AG10803 (cell line): ENCODE measurements at regions not wholly inside any gene's neighbourhood (a gene's known extent, or its start where the extent isn't known, plus 50 kb on each side); places are given as distances from the start of the nearest gene placed in this dataset.

ENCODE experiments used
- DNase-seq: peaks from one replicate; pipeline ENCODE4 v3.0.0; 2010; ENCODE audit warnings: low read depth
- H3K4me3 ChIP-seq: 2 replicates; pipeline ENCODE4 v1.5.1; 2011; ENCODE audit warnings: mild to moderate bottlenecking, low read length, control low read depth
- CTCF ChIP-seq: conservative IDR thresholded peaks from 2 replicates; pipeline ENCODE4 v1.5.1; 2011; ENCODE audit warnings: mild to moderate bottlenecking, low read length, control low read depth, inconsistent platforms

GRCh38 chr1:218742467-218743262, 397.5 kb downstream of the TGFB2 start:
- H3K4me3 ChIP-seq: no peak overlapping the region
- no peak for TF ChIP-seq CTCF
- no peak for DNase-seq

GRCh38 chr1:218743861-218744505, 398.8 kb downstream of the TGFB2 start:
- H3K4me3 ChIP-seq: no peak overlapping the region
- DNase-seq: no peak
- no peak for TF ChIP-seq CTCF

DNA sequence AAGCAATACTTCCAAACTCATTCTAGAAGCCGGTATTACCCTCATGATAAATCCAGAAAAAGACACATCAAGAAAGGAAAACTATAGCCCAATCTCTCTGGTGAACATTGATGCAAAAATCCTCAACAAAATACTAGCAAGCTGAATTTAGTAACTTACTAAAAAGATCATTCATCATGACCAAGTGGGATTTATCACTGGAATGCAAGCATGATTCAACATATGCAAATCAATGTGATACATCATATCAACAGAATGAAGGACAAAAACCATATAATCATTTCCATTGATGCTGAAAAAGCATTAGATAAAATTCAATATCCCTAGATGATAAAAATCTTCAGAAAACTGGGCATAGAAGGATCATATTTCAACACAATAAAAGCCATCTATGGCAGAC, 402.9 kb downstream of the TGFB2 start:
- TF ChIP-seq CTCF: no peak
- peak; percentile 24 for DNase-seq
- no peak overlapping the region for H3K4me3 ChIP-seq

GRCh38 chr1:218750216-218750970, 405.3 kb downstream of the TGFB2 start:
- TF ChIP-seq CTCF: no peak
- H3K4me3 ChIP-seq: no peak overlapping the region
- no peak for DNase-seq

DNA sequence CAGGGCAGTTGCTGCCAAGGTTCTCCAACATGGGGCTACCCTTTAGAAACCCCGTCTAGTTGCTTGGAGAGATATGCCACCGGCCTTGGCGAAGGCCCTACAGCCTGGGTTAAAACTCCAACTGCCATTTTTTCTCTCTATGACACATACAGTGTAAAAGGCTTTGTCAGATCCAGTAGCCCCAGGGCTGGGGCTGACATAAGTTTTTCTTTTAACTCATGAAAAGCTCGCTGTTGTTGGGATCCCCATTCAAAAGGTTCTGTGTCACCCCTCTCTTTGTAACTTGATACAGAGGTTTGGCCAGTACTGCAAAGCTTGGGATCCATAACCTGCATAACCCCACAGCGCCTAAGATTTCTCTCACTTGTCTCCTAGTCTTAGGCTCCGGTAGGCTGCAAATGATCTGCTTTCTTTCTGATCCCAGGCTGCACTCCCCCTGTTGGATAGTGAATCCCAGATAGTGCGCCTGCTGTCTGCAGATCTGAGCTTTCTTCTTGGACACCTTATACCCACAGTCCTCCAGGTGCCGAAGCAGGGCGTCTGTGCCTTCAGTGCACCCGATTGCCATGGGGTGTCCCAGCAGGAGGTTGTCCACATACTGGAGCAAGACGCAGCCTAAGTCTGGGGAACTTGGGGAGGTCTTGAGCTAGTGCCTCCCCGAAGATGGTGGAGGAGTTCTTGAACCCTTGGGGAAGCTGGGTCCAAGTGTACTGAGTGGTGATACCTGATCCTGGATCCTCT, 406.2 kb downstream of the TGFB2 start:
- TF ChIP-seq CTCF: no peak
- DNase-seq: no peak
- H3K4me3 ChIP-seq: no peak overlapping the region

GRCh38 chr1:218752126-218752525, 407.0 kb downstream of the TGFB2 start:
- H3K4me3 ChIP-seq: no peak overlapping the region
- DNase-seq: no peak
- no peak for TF ChIP-seq CTCF
